PC-3 (cell line): ENCODE measurements at regions not wholly inside any gene's neighbourhood (a gene's known extent, or its start where the extent isn't known, plus 50 kb on each side); places are given as distances from the start of the nearest gene placed in this dataset.

Source experiments
- EZH2 ChIP-seq: fragments of 300-600 bp; sonication (generic); IDR thresholded peaks from one replicate; pipeline ENCODE4 v1.6.1; 2017; ENCODE audit warnings: antibody characterized with exemption, mild to moderate bottlenecking, low read length; ENCODE audit not compliant: unreplicated experiment
- EZH2phosphoT487 ChIP-seq: fragments of 300-600 bp; sonication (generic); IDR thresholded peaks from 2 replicates; pipeline ENCODE4 v1.6.1; 2018; ENCODE audit warnings: mild to moderate bottlenecking, antibody characterized with exemption, low read length, borderline replicate concordance
- TF ChIP-seq, protein P1 (sequence below): fragments of 300-600 bp; sonication (generic); conservative IDR thresholded peaks from 2 replicates; pipeline ENCODE4 v1.5.1; 2017; ENCODE audit warnings: antibody characterized with exemption, low read depth, mild to moderate bottlenecking, low read length

DNA sequence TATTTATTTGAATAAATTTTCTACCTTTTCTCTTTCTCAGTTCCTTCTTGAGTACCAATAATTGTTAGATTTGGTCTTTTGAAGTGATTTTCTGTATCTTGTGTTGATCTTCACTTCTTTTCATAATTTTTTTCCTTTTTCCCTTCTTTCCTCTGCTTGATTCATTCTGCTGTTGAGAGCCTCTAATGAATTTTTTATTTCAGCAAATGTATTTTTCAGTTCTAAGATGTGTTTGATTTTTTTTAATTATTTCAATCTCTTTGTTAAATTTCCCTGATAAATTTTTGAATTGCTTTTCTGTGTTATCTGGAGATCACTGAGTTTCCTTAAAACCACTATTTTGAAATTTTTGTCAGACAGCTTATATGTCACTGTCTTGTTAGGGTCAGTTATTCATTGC is 155.4 kb upstream of the IL15 start:
- TF ChIP-seq, protein P1, sequence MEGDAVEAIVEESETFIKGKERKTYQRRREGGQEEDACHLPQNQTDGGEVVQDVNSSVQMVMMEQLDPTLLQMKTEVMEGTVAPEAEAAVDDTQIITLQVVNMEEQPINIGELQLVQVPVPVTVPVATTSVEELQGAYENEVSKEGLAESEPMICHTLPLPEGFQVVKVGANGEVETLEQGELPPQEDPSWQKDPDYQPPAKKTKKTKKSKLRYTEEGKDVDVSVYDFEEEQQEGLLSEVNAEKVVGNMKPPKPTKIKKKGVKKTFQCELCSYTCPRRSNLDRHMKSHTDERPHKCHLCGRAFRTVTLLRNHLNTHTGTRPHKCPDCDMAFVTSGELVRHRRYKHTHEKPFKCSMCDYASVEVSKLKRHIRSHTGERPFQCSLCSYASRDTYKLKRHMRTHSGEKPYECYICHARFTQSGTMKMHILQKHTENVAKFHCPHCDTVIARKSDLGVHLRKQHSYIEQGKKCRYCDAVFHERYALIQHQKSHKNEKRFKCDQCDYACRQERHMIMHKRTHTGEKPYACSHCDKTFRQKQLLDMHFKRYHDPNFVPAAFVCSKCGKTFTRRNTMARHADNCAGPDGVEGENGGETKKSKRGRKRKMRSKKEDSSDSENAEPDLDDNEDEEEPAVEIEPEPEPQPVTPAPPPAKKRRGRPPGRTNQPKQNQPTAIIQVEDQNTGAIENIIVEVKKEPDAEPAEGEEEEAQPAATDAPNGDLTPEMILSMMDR: no peak
- TF ChIP-seq EZH2 (no peak), EZH2phosphoT487 (no peak)
